Trophoblast cell (in vitro differentiated cells and primary cell): ENCODE measurements at regions not wholly inside any gene's neighbourhood (a gene's known extent, or its start where the extent isn't known, plus 50 kb on each side); places are given as distances from the start of the nearest gene placed in this dataset.

Experiments used
- DNase-seq, 2 donors: peaks; one replicate each; pipeline ENCODE4 v3.0.0-alpha.2; 2016
- H2AFZ ChIP-seq: 2 replicates; pipeline ENCODE4 v1.6.1; 2013; ENCODE audit warnings: low read length, moderate library complexity, mild to moderate bottlenecking; ENCODE audit not compliant: insufficient read depth, poor library complexity
- H2AK5ac ChIP-seq: 2 replicates; pipeline ENCODE4 v1.6.1; 2013; ENCODE audit warnings: mild to moderate bottlenecking, low read length
- H2BK120ac ChIP-seq: 2 replicates; pipeline ENCODE4 v1.6.1; 2013; ENCODE audit warnings: low read length, mild to moderate bottlenecking, moderate library complexity; ENCODE audit not compliant: insufficient read depth, poor library complexity
- H2BK12ac ChIP-seq: 2 replicates; pipeline ENCODE4 v1.6.1; 2013; ENCODE audit warnings: mild to moderate bottlenecking, low read length, moderate library complexity
- H2BK5ac ChIP-seq: 2 replicates; pipeline ENCODE4 v1.6.1; 2013; ENCODE audit warnings: low read length, low read depth, moderate library complexity, mild to moderate bottlenecking; ENCODE audit not compliant: poor library complexity
- H3K14ac ChIP-seq: 2 replicates; pipeline ENCODE4 v1.6.1; 2013; ENCODE audit warnings: mild to moderate bottlenecking, low read length
- H3K18ac ChIP-seq: 2 replicates; pipeline ENCODE4 v1.6.1; 2013; ENCODE audit warnings: mild to moderate bottlenecking, low read length
- H3K23ac ChIP-seq: 2 replicates; pipeline ENCODE4 v1.6.1; 2013; ENCODE audit warnings: low read length
- H3K27ac ChIP-seq: 2 replicates; pipeline ENCODE4 v1.5.1; 2013; ENCODE audit warnings: low read depth, mild to moderate bottlenecking, inconsistent platforms, low read length, moderate library complexity
- H3K27me3 ChIP-seq: 2 replicates; pipeline ENCODE4 v1.6.1; 2013; ENCODE audit warnings: inconsistent platforms, mild to moderate bottlenecking, low read length, moderate library complexity; ENCODE audit not compliant: insufficient read depth
- H3K36me3 ChIP-seq, 2 experiments: 1 replicate in 1 of 2; 2 replicates in 1 of 2; pipeline ENCODE4 v1.6.1; 2013; ENCODE audit warnings: low read length in 2 of 2, mild to moderate bottlenecking in 2 of 2, moderate library complexity in 1 of 2; ENCODE audit not compliant: insufficient read depth in 2 of 2, control insufficient read depth in 1 of 2
- H3K4ac ChIP-seq: 2 replicates; pipeline ENCODE4 v1.6.1; 2013; ENCODE audit warnings: low read depth, mild to moderate bottlenecking, low read length, moderate library complexity
- H3K4me1 ChIP-seq, 2 experiments: 1 replicate in 1 of 2; 2 replicates in 1 of 2; pipeline ENCODE4 v1.6.1; 2013; ENCODE audit warnings: low read length in 2 of 2, mild to moderate bottlenecking in 2 of 2, moderate library complexity in 1 of 2; ENCODE audit not compliant: insufficient read depth in 2 of 2, control insufficient read depth in 1 of 2
- H3K4me2 ChIP-seq: 2 replicates; pipeline ENCODE4 v1.6.1; 2013; ENCODE audit warnings: inconsistent platforms, mild to moderate bottlenecking, low read length, moderate library complexity
- H3K4me3 ChIP-seq: 2 replicates; pipeline ENCODE4 v1.5.1; 2013; ENCODE audit warnings: mild to moderate bottlenecking, low read depth, low read length, inconsistent platforms
- H3K79me1 ChIP-seq: one replicate; pipeline ENCODE4 v1.6.1; 2013; ENCODE audit warnings: low read length
- H3K79me2 ChIP-seq: 2 replicates; pipeline ENCODE4 v1.6.1; 2013; ENCODE audit warnings: low read length, mild to moderate bottlenecking; ENCODE audit not compliant: control insufficient read depth, insufficient read depth, poor library complexity
- H3K9ac ChIP-seq: 2 replicates; pipeline ENCODE4 v1.6.1; 2013; ENCODE audit warnings: mild to moderate bottlenecking, low read length
- H3K9me3 ChIP-seq: 2 replicates; pipeline ENCODE4 v1.6.1; 2013; ENCODE audit warnings: low read depth, mild to moderate bottlenecking, control low read depth, inconsistent platforms, low read length; ENCODE audit not compliant: insufficient read depth
- H4K12ac ChIP-seq: 2 replicates; pipeline ENCODE4 v1.6.1; 2013; ENCODE audit warnings: low read depth, mild to moderate bottlenecking, low read length, moderate library complexity
- H4K8ac ChIP-seq: 2 replicates; pipeline ENCODE4 v1.6.1; 2013; ENCODE audit warnings: low read depth, mild to moderate bottlenecking, low read length, moderate library complexity
- H4K91ac ChIP-seq: one replicate; pipeline ENCODE4 v1.6.1; 2013; ENCODE audit warnings: low read depth, mild to moderate bottlenecking, low read length, moderate library complexity
- WGBS: extraction: QIAGEN DNeasy Blood & Tissue Kit; methylation state at CpG from one replicate; pipeline ENCODE4 v1.1.7; 2013; ENCODE audit warnings: missing lambda C conversion rate; ENCODE audit not compliant: insufficient read length, insufficient coverage; ENCODE audit errors: extremely low coverage; 5-methylcytosine and 5-hydroxymethylcytosine counted together

GRCh38 chr14:45916340-45916953 lies 663.4 kb upstream of the MIS18BP1 start:
- no peak overlapping the region for H4K12ac ChIP-seq
- no CpG with 5 or more reads among the region's 3 CpGs for WGBS

GRCh38 chr14:45907782-45908181 lies 654.8 kb upstream of the MIS18BP1 start:
- no peak overlapping the region for H3K4me3 ChIP-seq
- H3K18ac ChIP-seq, result no peak overlapping the region
- H3K27ac ChIP-seq, result no peak overlapping the region
- no peaks in the 10 kb centered on the region for H3K79me1 ChIP-seq
- H2BK120ac ChIP-seq, result no peak overlapping the region
- no peak overlapping the region for H2AK5ac ChIP-seq
- WGBS, result no CpG with 5 or more reads among the region's 1 CpG
- H3K4ac ChIP-seq, result no peak overlapping the region
- no peaks in the 10 kb centered on the region for H3K36me3 ChIP-seq
- H3K4me1 ChIP-seq, result no peaks in the 10 kb centered on the region
- H3K9ac ChIP-seq, result no peak overlapping the region
- no peaks in the 10 kb centered on the region for H3K79me2 ChIP-seq
- no peaks in the 10 kb centered on the region for H3K27me3 ChIP-seq
- no peak overlapping the region for H3K4me2 ChIP-seq
- H3K9me3 ChIP-seq, result peaks cover 1% of the 10 kb centered on the region
- H2BK12ac ChIP-seq, result no peak overlapping the region
- no peak overlapping the region for H4K12ac ChIP-seq
- no peak overlapping the region for H4K91ac ChIP-seq
- H4K8ac ChIP-seq, result no peak overlapping the region
- DNase-seq, result no peak
- no peak overlapping the region for H3K14ac ChIP-seq
- H3K23ac ChIP-seq, result no peak overlapping the region
- H2BK5ac ChIP-seq, result no peak overlapping the region
- no peak overlapping the region for H2AFZ ChIP-seq

More at GRCh38 chr14:45916340-45916953, 663.4 kb upstream of the MIS18BP1 start:
- no peak overlapping the region for H3K27ac ChIP-seq
- H3K79me1 ChIP-seq, result no peaks in the 10 kb centered on the region
- no peaks in the 10 kb centered on the region for H3K27me3 ChIP-seq
- no peak overlapping the region for H2BK120ac ChIP-seq
- no peak overlapping the region for H3K14ac ChIP-seq
- H3K23ac ChIP-seq, result no peak overlapping the region
- no peak overlapping the region for H3K18ac ChIP-seq
- no peak overlapping the region for H4K91ac ChIP-seq
- no peaks in the 10 kb centered on the region for H3K36me3 ChIP-seq
- no peak overlapping the region for H2AFZ ChIP-seq
- H2AK5ac ChIP-seq, result no peak overlapping the region
- DNase-seq, result no peak
- no peak overlapping the region for H3K4me2 ChIP-seq
- H4K8ac ChIP-seq, result no peak overlapping the region
- H3K79me2 ChIP-seq, result no peaks in the 10 kb centered on the region
- no peak overlapping the region for H3K4me3 ChIP-seq
- H3K9ac ChIP-seq, result no peak overlapping the region
- H3K9me3 ChIP-seq, result peaks cover 4% of the 10 kb centered on the region
- H3K4me1 ChIP-seq, result no peaks in the 10 kb centered on the region
- no peak overlapping the region for H2BK12ac ChIP-seq
- H2BK5ac ChIP-seq, result no peak overlapping the region
- no peak overlapping the region for H3K4ac ChIP-seq

- no peak overlapping the region for H3K18ac ChIP-seq
- no peak overlapping the region for H2BK5ac ChIP-seq
- no peaks in the 10 kb centered on the region for H3K79me2 ChIP-seq
- no peak overlapping the region for H4K8ac ChIP-seq
- no peak overlapping the region for H3K14ac ChIP-seq
- no peak overlapping the region for H4K12ac ChIP-seq
- H2AK5ac ChIP-seq, result no peak overlapping the region
- H3K4me1 ChIP-seq, result no peaks in the 10 kb centered on the region
- WGBS, result no CpG with 5 or more reads among the region's 1 CpG
- no peaks in the 10 kb centered on the region for H3K79me1 ChIP-seq
- H3K27ac ChIP-seq, result no peak overlapping the region
- H3K4me3 ChIP-seq, result no peak overlapping the region
- H4K91ac ChIP-seq, result no peak overlapping the region
- no peak overlapping the region for H2BK120ac ChIP-seq
- DNase-seq, result no peak
- no peak overlapping the region for H2AFZ ChIP-seq
- no peak overlapping the region for H3K23ac ChIP-seq
- no peaks in the 10 kb centered on the region for H3K27me3 ChIP-seq
- no peak overlapping the region for H3K4me2 ChIP-seq
- H3K4ac ChIP-seq, result no peak overlapping the region
- no peak overlapping the region for H3K9ac ChIP-seq
- no peak overlapping the region for H2BK12ac ChIP-seq
- peaks cover 1% of the 10 kb centered on the region for H3K9me3 ChIP-seq
- no peaks in the 10 kb centered on the region for H3K36me3 ChIP-seq
These were observed 653.3 kb upstream of the MIS18BP1 start for GRCh38 chr14:45906257-45906656.

- Histone ChIP-seq H3K27ac (no peak overlapping the region), H3K36me3 (no peaks in the 10 kb centered on the region), H3K4me2 (no peak overlapping the region), H3K79me2 (no peaks in the 10 kb centered on the region), H3K18ac (no peak overlapping the region), H3K4ac (no peak overlapping the region), H3K9ac (no peak overlapping the region), H2BK120ac (no peak overlapping the region), H2BK12ac (no peak overlapping the region), H2AFZ (no peak overlapping the region), H4K8ac (no peak overlapping the region), H2BK5ac (no peak overlapping the region), H3K9me3 (peaks cover under 1% of the 10 kb centered on the region), H3K23ac (no peak overlapping the region), H2AK5ac (no peak overlapping the region), H3K14ac (no peak overlapping the region), H3K4me1 (no peaks in the 10 kb centered on the region), H3K79me1 (no peaks in the 10 kb centered on the region), H4K91ac (no peak overlapping the region), H4K12ac (no peak overlapping the region), H3K27me3 (no peaks in the 10 kb centered on the region), H3K4me3 (no peak overlapping the region)
- WGBS, result no CpG with 5 or more reads among the region's 1 CpG
- no peak for DNase-seq
These were observed 652.7 kb upstream of the MIS18BP1 start for GRCh38 chr14:45905672-45906071.
